ENCODE measurements at regions not wholly inside any gene's neighbourhood (a gene's known extent, or its start where the extent isn't known, plus 50 kb on each side); places are given as distances from the start of the nearest gene placed in this dataset.

DNA sequence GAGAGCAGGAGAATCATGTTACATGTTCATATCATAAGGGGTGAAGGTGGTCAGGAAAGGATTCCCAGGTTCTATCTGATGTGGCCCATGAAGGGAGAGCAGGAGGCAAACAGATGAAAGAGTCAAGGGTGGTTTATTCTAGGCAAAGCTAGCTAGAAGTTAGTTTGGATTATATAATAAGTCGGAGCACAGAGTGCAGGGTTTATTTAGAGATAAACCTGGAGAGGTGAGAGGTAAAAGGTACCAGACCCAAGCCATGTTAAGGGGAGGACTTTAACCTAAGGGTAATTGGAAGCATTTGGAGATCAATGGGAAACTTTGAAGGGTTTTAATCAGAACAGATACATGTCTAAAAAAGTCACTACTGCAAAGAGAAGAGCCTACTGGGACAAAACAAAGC, 69.2 kb upstream of the LRATD1 start (continued):
- TF ChIP-seq, protein P1, sequence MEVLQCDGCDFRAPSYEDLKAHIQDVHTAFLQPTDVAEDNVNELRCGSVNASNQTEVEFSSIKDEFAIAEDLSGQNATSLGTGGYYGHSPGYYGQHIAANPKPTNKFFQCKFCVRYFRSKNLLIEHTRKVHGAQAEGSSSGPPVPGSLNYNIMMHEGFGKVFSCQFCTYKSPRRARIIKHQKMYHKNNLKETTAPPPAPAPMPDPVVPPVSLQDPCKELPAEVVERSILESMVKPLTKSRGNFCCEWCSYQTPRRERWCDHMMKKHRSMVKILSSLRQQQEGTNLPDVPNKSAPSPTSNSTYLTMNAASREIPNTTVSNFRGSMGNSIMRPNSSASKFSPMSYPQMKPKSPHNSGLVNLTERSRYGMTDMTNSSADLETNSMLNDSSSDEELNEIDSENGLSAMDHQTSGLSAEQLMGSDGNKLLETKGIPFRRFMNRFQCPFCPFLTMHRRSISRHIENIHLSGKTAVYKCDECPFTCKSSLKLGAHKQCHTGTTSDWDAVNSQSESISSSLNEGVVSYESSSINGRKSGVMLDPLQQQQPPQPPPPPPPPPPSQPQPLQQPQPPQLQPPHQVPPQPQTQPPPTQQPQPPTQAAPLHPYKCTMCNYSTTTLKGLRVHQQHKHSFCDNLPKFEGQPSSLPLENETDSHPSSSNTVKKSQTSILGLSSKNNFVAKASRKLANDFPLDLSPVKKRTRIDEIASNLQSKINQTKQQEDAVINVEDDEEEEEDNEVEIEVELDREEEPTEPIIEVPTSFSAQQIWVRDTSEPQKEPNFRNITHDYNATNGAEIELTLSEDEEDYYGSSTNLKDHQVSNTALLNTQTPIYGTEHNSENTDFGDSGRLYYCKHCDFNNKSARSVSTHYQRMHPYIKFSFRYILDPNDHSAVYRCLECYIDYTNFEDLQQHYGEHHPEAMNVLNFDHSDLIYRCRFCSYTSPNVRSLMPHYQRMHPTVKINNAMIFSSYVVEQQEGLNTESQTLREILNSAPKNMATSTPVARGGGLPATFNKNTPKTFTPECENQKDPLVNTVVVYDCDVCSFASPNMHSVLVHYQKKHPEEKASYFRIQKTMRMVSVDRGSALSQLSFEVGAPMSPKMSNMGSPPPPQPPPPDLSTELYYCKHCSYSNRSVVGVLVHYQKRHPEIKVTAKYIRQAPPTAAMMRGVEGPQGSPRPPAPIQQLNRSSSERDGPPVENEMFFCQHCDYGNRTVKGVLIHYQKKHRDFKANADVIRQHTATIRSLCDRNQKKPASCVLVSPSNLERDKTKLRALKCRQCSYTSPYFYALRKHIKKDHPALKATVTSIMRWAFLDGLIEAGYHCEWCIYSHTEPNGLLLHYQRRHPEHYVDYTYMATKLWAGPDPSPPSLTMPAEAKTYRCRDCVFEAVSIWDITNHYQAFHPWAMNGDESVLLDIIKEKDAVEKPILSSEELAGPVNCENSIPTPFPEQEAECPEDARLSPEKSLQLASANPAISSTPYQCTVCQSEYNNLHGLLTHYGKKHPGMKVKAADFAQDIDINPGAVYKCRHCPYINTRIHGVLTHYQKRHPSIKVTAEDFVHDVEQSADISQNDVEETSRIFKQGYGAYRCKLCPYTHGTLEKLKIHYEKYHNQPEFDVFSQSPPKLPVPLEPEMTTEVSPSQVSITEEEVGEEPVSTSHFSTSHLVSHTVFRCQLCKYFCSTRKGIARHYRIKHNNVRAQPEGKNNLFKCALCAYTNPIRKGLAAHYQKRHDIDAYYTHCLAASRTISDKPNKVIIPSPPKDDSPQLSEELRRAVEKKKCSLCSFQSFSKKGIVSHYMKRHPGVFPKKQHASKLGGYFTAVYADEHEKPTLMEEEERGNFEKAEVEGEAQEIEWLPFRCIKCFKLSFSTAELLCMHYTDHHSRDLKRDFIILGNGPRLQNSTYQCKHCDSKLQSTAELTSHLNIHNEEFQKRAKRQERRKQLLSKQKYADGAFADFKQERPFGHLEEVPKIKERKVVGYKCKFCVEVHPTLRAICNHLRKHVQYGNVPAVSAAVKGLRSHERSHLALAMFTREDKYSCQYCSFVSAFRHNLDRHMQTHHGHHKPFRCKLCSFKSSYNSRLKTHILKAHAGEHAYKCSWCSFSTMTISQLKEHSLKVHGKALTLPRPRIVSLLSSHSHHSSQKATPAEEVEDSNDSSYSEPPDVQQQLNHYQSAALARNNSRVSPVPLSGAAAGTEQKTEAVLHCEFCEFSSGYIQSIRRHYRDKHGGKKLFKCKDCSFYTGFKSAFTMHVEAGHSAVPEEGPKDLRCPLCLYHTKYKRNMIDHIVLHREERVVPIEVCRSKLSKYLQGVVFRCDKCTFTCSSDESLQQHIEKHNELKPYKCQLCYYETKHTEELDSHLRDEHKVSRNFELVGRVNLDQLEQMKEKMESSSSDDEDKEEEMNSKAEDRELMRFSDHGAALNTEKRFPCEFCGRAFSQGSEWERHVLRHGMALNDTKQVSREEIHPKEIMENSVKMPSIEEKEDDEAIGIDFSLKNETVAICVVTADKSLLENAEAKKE (CRISPR knock-in tag; IDR thresholded peaks at IDR 0.05), result no peak
- TF ChIP-seq, protein P2, sequence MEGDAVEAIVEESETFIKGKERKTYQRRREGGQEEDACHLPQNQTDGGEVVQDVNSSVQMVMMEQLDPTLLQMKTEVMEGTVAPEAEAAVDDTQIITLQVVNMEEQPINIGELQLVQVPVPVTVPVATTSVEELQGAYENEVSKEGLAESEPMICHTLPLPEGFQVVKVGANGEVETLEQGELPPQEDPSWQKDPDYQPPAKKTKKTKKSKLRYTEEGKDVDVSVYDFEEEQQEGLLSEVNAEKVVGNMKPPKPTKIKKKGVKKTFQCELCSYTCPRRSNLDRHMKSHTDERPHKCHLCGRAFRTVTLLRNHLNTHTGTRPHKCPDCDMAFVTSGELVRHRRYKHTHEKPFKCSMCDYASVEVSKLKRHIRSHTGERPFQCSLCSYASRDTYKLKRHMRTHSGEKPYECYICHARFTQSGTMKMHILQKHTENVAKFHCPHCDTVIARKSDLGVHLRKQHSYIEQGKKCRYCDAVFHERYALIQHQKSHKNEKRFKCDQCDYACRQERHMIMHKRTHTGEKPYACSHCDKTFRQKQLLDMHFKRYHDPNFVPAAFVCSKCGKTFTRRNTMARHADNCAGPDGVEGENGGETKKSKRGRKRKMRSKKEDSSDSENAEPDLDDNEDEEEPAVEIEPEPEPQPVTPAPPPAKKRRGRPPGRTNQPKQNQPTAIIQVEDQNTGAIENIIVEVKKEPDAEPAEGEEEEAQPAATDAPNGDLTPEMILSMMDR (conservative IDR thresholded peaks at IDR 0.05; ENCODE audit: low read depth in 2 of 2), result no peak
- no peak for TF ChIP-seq POLR2AphosphoS5 (IDR thresholded peaks at IDR 0.05; ENCODE audit: low read depth)

DNA sequence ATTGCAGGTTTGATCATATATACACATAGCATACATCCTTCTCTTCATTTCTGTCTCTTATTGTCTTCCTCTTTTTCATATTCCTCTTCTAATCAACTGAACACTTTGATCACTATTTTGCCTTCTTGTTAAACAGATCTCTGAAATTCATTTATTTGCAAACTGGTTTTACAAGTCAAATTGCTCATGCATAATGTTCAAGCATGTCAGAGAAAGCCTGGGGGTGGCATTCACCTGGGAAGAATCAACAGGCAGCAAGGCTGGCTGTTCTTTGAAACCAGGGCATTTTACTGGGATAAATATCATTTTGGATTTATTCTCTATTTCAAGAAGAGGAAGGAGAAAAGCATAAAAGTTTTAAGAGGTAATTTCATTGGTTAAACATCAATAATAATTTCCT, 66.9 kb upstream of the LRATD1 start:
- Histone ChIP-seq H3K79me2 (replicated peaks; ENCODE audit: insufficient read depth) (no peaks in the 10 kb centered on the region), H3K27ac (ENCODE audit: low read depth) (no peak overlapping the region), H3K9me2 (ENCODE audit: insufficient read depth) (peaks cover 4% of the 10 kb centered on the region; the same call in 1 of the 2 replicates), H4K20me1 (replicated peaks; ENCODE audit: insufficient read depth) (no peaks in the 10 kb centered on the region), H2AFZ (no peak overlapping the region), H3K4me2 (no peak overlapping the region), H3K36me3 (ENCODE audit: insufficient read depth) (no peaks in the 10 kb centered on the region), H3K27me3 (ENCODE audit: insufficient read depth) (no peaks in the 10 kb centered on the region), H3K4me1 (ENCODE audit: insufficient read depth) (no peaks in the 10 kb centered on the region), H3F3A (replicated peaks; ENCODE audit: low read depth) (no peaks in the 10 kb centered on the region), H3K4me3 (no peak overlapping the region)
- no peaks in the 10 kb centered on the region for H3K36me3 Mint-ChIP-seq (ENCODE audit: low read depth)
- no peak overlapping the region for H3K27ac Mint-ChIP-seq
- DNase-seq (ENCODE audit: low spot score) (no peak), ATAC-seq (no peak)
- no peaks in the 10 kb centered on the region for H3K27me3 Mint-ChIP-seq (ENCODE audit: insufficient read depth, low read depth, poor library complexity)
- no peaks in the 10 kb centered on the region for H3K9me3 Mint-ChIP-seq
- H3K4me3 Mint-ChIP-seq, result no peak overlapping the region
- H3K4me1 Mint-ChIP-seq, result peaks cover 4% of the 10 kb centered on the region; the same call in 2 of the 3 replicates
- TF ChIP-seq POLR2AphosphoS5 (IDR thresholded peaks at IDR 0.05; ENCODE audit: low read depth) (no peak), ZNF331 (CRISPR knock-in tag; IDR thresholded peaks at IDR 0.05; ENCODE audit: low read depth) (no peak), STAT1 (IDR thresholded peaks at IDR 0.05; ENCODE audit: unreplicated experiment) (no peak), CREB1 (CRISPR knock-in tag; IDR thresholded peaks at IDR 0.05; ENCODE audit: low read depth) (no peak)
- TF ChIP-seq, protein P1 (CRISPR knock-in tag; IDR thresholded peaks at IDR 0.05), result no peak
